ENCODE measurements at regions not wholly inside any gene's neighbourhood (a gene's known extent, or its start where the extent isn't known, plus 50 kb on each side); places are given as distances from the start of the nearest gene placed in this dataset.

DNA sequence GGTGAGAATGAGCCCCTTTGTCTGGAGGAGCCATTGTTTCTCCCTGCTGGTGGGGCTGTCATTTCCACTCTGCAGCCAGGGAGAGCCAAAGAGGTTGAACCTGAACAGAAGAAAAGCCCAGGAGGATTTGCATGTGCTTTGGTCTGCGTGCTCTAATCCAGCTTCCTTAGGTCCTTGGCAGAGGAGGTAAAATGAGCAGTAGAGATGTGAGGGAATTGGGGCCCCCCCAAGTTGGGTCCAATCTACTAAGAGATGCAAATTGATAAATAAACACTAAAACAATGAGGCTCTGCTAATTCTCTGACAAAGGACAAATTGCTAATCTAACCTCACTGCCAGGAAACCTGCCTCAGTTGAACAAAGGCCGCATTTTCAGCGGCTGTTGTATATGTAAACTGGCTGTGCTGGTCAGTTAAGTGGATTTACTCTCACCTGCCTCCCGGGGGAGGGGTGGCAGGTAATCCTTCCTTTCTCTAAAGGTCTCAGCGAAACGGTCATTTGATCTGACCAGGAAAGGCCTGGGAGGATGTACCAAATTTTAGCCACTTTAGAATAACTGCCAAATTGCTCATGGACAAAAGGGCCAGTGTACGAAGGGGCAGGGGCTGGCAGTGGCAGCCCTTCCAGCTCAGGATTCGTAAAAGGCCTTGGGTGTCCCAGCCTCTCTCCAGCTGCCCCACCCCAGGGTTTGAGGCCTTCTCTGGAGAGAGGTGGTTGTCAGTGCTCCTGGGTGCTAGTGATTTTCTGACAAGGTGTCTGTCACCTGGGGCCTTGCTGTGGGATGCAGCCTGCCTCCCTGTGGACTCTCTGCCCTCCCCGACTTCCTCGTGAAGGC is 193.6 kb downstream of the MIB1 start:
- DNase-seq (ENCODE audit: low spot score), result no peak
- intact Hi-C loops (cut with micrococcal nuclease; ENCODE audit: unreplicated experiment), result no loop called here
- ATAC-seq, result no peak
- no peak for TF ChIP-seq CENPBD1 (CRISPR knock-in tag; IDR thresholded peaks at IDR 0.05; ENCODE audit: borderline replicate concordance, low read depth)
- TF ChIP-seq ZGPAT (CRISPR knock-in tag; IDR thresholded peaks at IDR 0.05), result no peak
- no peak for TF ChIP-seq KLF15 (CRISPR knock-in tag; IDR thresholded peaks at IDR 0.05; ENCODE audit: borderline replicate concordance)
- no peak for TF ChIP-seq ARID5B (CRISPR knock-in tag; IDR thresholded peaks at IDR 0.05)
- TF ChIP-seq, protein P1, sequence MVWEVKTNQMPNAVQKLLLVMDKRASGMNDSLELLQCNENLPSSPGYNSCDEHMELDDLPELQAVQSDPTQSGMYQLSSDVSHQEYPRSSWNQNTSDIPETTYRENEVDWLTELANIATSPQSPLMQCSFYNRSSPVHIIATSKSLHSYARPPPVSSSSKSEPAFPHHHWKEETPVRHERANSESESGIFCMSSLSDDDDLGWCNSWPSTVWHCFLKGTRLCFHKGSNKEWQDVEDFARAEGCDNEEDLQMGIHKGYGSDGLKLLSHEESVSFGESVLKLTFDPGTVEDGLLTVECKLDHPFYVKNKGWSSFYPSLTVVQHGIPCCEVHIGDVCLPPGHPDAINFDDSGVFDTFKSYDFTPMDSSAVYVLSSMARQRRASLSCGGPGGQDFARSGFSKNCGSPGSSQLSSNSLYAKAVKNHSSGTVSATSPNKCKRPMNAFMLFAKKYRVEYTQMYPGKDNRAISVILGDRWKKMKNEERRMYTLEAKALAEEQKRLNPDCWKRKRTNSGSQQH (CRISPR knock-in tag; IDR thresholded peaks at IDR 0.05; ENCODE audit: low read depth), result no peak
- no peak for TF ChIP-seq ZUFSP (CRISPR knock-in tag; IDR thresholded peaks at IDR 0.05; ENCODE audit: borderline replicate concordance)
- TF ChIP-seq BRCA1 (CRISPR knock-in tag; IDR thresholded peaks at IDR 0.05), result no peak
- TF ChIP-seq ZSCAN9 (CRISPR knock-in tag; IDR thresholded peaks at IDR 0.05; ENCODE audit: borderline replicate concordance), result no peak
- no peak for TF ChIP-seq KDM3A (CRISPR knock-in tag; IDR thresholded peaks at IDR 0.05; ENCODE audit: low read depth)
- TF ChIP-seq PHF20 (CRISPR knock-in tag; IDR thresholded peaks at IDR 0.05), result no peak
- no peak for TF ChIP-seq REL (CRISPR knock-in tag; conservative IDR thresholded peaks at IDR 0.05)
- TF ChIP-seq GATAD2A (CRISPR knock-in tag; IDR thresholded peaks at IDR 0.05), result no peak
- TF ChIP-seq FOXM1 (CRISPR knock-in tag; IDR thresholded peaks at IDR 0.05), result no peak

More for the DNA sequence above, 193.6 kb downstream of the MIB1 start:
- no peak overlapping the region for H3K9ac ChIP-seq (ENCODE audit: insufficient read depth, low read depth, low read length)
- H3K36me3 ChIP-seq (replicated peaks in 1 of 2; ENCODE audit: control insufficient read depth in 1 of 2, insufficient read depth in 2 of 2, low read length in 2 of 2), result no peaks in the 10 kb centered on the region
- H2AFZ ChIP-seq (ENCODE audit: low read length), result no peak overlapping the region
- ChIA-PET CTCF (ENCODE audit: low intra/inter-chr PET ratio, low total read pairs) (no interaction called here), POLR2A (no interaction called here)
- H3K79me2 ChIP-seq (ENCODE audit: insufficient read depth, low read length), result no peaks in the 10 kb centered on the region
- H3K27ac ChIP-seq (ENCODE audit: extremely low read length, insufficient read depth, low read length), result no peak overlapping the region
- in situ Hi-C loops (cut with HindIII; ENCODE audit: extremely low pct_ligation_motif_present, low pct_unique_long_range_greater_than_20kb), result no loop called here
- no peak overlapping the region for H3K4me3 ChIP-seq (replicated peaks in 1 of 3; ENCODE audit: insufficient read depth in 1 of 3, low read depth in 2 of 3, low read length in 3 of 3)
- 46% methylated on average over 6 of the region's 10 CpGs for WGBS (ENCODE audit: low lambda C conversion rate)
- FAIRE-seq, result no peak
- no peaks in the 10 kb centered on the region for H3K9me3 ChIP-seq (ENCODE audit: low read length)
- no peaks in the 10 kb centered on the region for H3K4me1 ChIP-seq (ENCODE audit: insufficient read depth, low read length)
- H3K27me3 ChIP-seq (ENCODE audit: control insufficient read depth in 1 of 2, insufficient read depth in 2 of 2, low read length in 2 of 2), result peaks cover 0 to 4% of the 10 kb centered on the region in 2 experiments; a peak in 1 of 5 replicates
- H4K20me1 ChIP-seq (ENCODE audit: insufficient read depth, low read length), result no peaks in the 10 kb centered on the region
- BruUV-seq (replicated peaks), result no TSS peak
- H3K4me2 ChIP-seq (ENCODE audit: low read depth, low read length), result no peak overlapping the region
